Stimulated activated CD4-positive, alpha-beta T cell treated with anti-CD3 and anti-CD28 coated beads, Interleukin-12 subunit alpha, Interleukin-12 subunit beta, amount 100 ng/mL, for 24 hours (primary cell): ENCODE measurements at regions not wholly inside any gene's neighbourhood (a gene's known extent, or its start where the extent isn't known, plus 50 kb on each side); places are given as distances from the start of the nearest gene placed in this dataset.
"Not testable (repeated sequence)": the region's sequence is repeated elsewhere in the genome, so short reads cannot be mapped to it uniquely, and the experiment has no call there.

Source experiments
- DNase-seq, 2 experiments: peaks; one replicate each; pipeline ENCODE4 v3.0.0-alpha.2; 2020; ENCODE audit warnings: low read depth in 2 of 2

DNA sequence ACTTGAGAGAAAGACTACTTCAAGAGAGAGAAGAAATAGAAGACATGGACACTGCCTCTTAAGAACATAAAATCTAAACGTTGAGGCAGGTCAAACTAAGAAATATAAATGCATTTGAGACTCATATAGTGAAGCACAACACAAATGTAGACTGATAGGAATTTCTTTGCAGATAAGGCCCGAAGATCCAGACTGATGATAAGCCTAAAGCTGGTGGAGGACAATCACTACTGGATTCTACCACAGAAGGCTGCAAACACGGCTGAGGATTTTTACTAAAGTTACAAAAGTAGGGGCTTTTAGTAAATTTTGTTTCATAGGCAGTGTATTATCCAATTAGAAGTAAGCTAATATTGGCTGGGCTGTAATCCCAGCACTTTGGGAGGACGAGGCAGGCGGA, 278.3 kb downstream of the RAP2B start:
- no peak for DNase-seq

DNA sequence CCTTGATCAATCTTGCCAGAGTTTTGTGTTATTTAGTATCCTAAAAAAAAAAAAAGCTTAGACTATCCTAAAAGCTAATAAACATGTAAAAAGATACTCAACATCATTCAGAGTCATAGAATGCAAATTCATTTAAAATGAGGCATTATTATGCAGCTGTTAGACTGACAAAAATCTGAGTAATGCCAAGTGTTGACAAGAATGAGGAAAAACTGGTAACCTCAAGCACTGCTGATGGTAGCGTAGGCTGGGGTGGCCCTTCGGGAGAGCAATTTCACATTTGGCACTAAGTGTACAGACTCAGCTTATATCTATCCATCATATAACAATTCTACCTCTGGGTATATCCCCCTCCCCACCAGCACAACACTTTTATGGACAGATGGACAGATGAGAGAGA, 280.4 kb downstream of the RAP2B start:
- no peak for DNase-seq

GRCh38 chr3:153442799-153443487, 280.9 kb downstream of the RAP2B start:
- DNase-seq: no peak

DNA sequence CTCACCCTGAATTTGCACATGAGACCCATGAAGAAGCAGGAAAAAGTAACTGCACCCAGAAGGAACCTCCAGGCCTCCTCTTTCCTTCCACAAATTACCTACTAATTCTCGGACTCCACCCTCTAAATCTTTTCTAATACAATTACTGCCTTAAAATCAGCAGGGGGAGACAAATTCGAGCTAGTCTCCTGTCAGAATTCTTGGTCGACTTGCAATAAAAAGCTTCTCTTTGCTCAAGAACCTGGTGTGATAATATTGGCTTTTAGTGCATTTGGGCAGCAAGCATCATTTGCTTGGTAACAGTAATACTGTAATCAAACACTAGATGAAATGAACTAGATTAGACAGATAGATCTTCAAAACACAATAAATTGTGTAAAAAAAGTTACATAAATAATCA, 281.9 kb downstream of the RAP2B start:
- DNase-seq: no peak

DNA sequence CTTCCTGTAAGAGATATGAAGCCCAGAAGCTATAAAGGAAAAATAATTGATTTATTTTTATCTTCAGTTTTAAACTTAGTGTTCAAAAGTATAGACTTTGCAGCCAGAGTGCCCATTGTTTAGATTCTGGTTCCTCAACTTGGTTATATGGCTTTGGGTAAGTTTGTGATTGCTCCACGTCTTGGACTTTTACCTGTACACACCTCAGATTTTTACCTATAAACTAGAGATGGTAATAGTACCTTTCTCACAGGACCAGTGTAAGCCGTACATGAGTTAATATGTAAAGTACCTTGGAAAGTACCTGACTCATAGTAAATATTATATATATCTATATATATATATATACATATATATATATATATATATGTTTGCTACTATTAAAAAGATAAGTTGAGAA, 283.8 kb downstream of the RAP2B start:
- no peak for DNase-seq

- DNase-seq: no peak
Measured at GRCh38 chr3:153448151-153448829, 286.3 kb downstream of the RAP2B start.

DNA sequence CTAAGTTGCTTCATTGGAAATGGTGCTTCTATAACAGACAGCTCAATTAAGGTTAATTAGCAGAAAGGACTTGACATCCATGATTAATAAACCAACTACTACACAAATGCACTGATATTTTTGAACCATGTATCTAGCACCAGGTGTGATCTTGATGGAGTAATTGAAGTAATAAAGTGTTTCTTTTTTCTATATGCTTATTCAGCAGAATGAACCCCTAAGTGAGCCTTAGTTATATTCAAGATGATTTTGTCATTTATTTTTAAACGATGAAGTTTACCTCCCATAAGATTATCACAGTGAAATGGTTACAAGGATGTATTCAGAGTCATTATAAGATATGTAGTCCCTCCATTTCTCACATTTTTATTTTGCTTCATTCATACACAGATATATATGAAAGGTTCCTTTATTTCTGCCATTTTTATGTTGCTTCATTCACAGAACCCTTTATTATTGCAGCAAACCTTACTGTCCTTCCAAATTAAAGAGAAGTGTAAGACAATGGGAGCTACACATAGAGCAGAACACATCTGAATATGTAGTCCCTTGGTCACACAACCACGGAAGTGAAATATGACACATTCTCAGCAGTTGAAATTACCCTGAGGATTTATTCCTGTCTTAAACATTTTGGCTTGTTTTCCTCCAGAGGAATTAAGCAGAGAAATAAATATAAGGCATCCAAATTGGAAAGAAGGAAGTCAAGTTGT, 295.0 kb downstream of the RAP2B start:
- no peak for DNase-seq

GRCh38 chr3:153458881-153459280, 296.9 kb downstream of the RAP2B start:
- DNase-seq: no peak

GRCh38 chr3:153462545-153462944, 300.5 kb downstream of the RAP2B start:
- DNase-seq: no peak

DNA sequence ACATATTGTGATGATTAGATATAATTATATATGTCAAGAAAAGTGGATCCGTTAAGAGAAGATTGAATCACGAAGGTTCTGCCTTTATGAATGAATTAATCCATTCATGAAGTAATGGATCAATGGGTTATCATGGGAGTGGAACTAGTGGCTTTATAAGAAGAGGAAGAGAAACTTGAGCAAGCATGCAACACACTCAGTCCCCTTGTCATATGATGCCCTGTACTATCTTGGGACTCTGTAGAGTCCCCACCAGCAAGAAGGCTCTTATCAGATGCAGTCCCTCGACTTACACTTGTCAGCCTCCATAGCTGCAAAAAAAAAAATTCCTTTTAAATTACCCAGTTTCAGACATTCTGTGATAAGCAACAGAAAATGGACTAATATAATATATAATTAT, 301.9 kb downstream of the RAP2B start:
- no peak for DNase-seq

DNA sequence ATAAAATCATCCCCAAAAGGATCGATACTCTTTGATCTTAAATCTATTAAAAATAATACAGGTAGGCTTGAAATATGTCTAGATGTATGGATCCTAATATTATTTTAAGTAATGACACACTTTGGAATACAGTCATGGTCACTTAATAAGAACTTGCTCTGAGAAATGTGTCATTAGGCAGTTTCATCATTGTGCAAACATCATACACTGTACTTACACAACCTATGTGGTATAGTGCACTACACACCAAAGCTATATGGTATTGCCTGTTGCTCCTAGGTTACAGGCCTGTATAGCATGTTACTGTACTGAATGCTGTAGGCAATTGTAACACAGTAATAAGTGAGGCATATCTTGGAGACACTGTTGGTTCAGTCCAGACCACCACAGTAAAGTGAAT, 307.1 kb downstream of the RAP2B start:
- no peak for DNase-seq

DNA sequence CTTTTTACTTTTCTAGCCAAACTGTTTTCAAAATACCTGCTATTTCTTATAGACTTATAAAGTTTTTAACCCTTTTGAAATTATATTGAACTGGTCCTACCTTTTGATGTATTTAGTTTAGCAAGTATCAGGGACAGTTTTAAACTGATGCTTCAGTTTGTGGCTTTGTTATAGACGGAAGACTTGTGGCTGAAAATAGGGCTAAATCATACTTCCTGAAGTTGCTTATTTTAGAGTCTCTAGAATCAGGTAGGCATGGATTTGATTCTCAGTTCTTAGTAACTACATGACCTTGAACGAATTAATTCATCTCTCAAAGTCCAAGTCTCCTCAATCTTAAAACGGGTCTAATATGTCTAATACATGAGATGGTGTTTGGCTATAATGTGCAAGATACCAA, 322.8 kb downstream of the RAP2B start:
- no peak for DNase-seq

- DNase-seq: no peak
Measured at GRCh38 chr3:153495422-153495821, 333.4 kb downstream of the RAP2B start.

GRCh38 chr3:153502682-153503081, 340.7 kb downstream of the RAP2B start:
- DNase-seq: no peak

DNA sequence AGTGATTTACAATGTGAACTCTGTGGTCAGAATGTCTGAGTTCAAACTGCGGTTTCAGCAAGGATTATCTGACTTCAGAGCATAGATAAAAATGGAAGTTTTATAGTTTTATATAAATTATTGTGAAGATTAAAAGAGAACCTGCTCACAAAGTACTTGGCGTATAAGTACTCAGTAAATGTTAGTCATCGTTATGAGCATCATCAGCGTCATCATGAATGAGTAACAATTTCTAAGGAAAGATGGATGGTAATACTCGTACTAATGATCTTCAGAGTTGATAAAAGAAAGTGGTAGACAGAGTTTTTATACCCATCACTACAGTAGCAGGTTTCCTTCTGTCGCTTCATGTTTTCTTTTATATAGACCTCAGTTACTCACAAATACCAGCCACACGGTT, 341.8 kb downstream of the RAP2B start:
- DNase-seq: no peak

GRCh38 chr3:153506205-153506604, 344.2 kb downstream of the RAP2B start:
- not testable (repeated sequence) for DNase-seq

- not testable (repeated sequence) for DNase-seq
Measured at GRCh38 chr3:153506686-153507085, 344.7 kb downstream of the RAP2B start.

DNA sequence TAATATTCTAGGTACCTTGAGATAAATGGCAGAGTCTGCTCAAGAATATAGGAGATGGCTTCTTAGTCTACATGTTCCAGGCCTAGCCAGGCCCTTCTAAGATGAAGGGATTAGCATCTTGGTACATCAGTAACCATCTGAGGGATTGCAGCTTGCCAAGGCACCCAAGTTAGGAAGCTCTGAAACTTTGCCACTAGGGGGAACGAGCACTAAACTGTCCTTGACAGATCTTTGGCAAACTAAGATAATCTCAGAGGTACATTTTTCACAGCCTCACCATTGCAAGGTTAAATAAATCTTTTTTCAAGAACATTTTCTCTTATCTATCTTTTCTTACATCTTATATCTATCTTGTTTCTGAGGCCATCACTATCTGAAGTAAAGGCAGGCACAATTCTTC, 351.2 kb downstream of the RAP2B start:
- no peak for DNase-seq

GRCh38 chr3:153528473-153528872, 366.4 kb downstream of the RAP2B start:
- no peak for DNase-seq

DNA sequence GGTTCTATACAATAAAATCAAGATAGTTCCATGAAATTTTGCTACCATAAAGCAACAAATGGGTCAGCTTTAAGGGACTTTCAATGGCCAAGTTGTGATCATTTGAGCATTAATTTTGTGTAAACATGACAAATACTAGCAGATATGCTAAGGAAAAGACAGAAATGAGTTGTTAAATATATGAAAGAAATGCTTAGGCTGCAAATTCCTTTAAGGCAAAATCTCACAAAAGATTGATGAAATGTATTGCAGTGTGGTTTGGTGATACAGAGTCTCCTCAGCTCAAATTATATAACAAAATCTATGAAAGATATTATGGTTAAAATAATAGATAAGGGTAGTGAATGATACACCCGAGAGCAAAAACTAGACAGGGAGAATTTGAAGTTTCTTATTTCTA, 377.2 kb downstream of the RAP2B start:
- DNase-seq: no peak

GRCh38 chr3:153545471-153545870, 383.4 kb downstream of the RAP2B start:
- no peak for DNase-seq

GRCh38 chr3:153547970-153548369, 385.9 kb downstream of the RAP2B start:
- no peak for DNase-seq

DNA sequence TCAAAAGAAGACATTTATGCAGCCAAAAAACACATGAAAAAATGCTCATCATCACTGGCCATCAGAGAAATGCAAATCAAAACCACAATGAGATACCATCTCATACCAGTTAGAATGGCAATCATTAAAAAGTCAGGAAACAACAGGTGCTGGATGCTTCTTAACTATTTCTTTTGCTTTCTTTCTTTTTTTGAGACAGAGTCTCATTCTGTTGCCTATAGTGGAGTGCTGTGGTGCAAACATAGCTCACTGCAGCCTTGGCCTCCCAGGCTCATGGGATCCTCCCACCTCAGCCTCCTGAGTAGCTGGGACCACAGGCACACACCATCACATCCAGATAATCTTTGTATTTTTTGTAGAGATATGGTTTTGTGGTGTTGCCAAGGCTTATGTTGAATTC, 387.7 kb downstream of the RAP2B start:
- DNase-seq: not testable (repeated sequence)
